B cell (primary cell): ENCODE measurements at regions not wholly inside any gene's neighbourhood (a gene's known extent, or its start where the extent isn't known, plus 50 kb on each side); places are given as distances from the start of the nearest gene placed in this dataset.

ENCODE experiments used
- ATAC-seq: fragments of 200-7000 bp; cut with Tn5 transposase; one replicate; pipeline ENCODE4 v1.10.0; 2021; ENCODE audit warnings: low read depth, mild to moderate bottlenecking, moderate number of reproducible peaks, moderate library complexity
- CTCF ChIA-PET: fragments of 350-600 bp; sonication (Branson Sonifier 250); formaldehyde crosslinking; loops from one replicate; lab custom pipeline; 2021; ENCODE audit warnings: antibody characterized with exemption, inconsistent platforms; lab: Charles Lee
- POLR2A ChIA-PET: fragments of 350-600 bp; sonication (Branson Sonifier 250); formaldehyde crosslinking; loops from one replicate; lab custom pipeline; 2021; ENCODE audit warnings: antibody characterized with exemption; lab: Charles Lee
- DNase-seq: peaks from one replicate; pipeline ENCODE4 v3.0.0; 2013
- H2AFZ ChIP-seq: 2 replicates; pipeline ENCODE4 v1.6.1; 2012; ENCODE audit warnings: mild to moderate bottlenecking, low read depth, low read length; ENCODE audit not compliant: insufficient read depth, poor library complexity, severe bottlenecking
- H3K27ac ChIP-seq, 2 donors: 1 replicate in 1 of 2; 2 replicates in 1 of 2; pipeline ENCODE4 v1.5.1; 2012 to 2013; ENCODE audit warnings: low read length in 2 of 2, mild to moderate bottlenecking in 2 of 2, moderate library complexity in 1 of 2
- H3K27me3 ChIP-seq, 4 experiments: fragments of 200-600 bp in 1 of 4; sonication (generic) in 1 of 4; replicated peaks in 1 of 4; 1 replicate in 2 of 4; 2 replicates in 2 of 4; pipeline versions ENCODE4 v1.6.1 to v1.7.0; 2013 to 2016; ENCODE audit warnings: low read length in 3 of 4, mild to moderate bottlenecking in 2 of 4, mixed read lengths in 1 of 4, moderate library complexity in 1 of 4; ENCODE audit not compliant: insufficient read depth in 4 of 4, control insufficient read depth in 3 of 4; ENCODE audit errors: control extremely low read depth in 1 of 4
- H3K36me3 ChIP-seq, 2 experiments: replicated peaks in 1 of 2; 1 replicate in 1 of 2; 2 replicates in 1 of 2; pipeline versions ENCODE4 v1.6.1 to v1.7.1; 2013; ENCODE audit warnings: low read length in 1 of 2; ENCODE audit not compliant: insufficient read depth in 2 of 2, control insufficient read depth in 1 of 2; ENCODE audit errors: control extremely low read depth in 1 of 2, extremely low read depth in 1 of 2
- H3K4me1 ChIP-seq, 2 donors: fragments of 200-600 bp in 1 of 2; sonication (generic) in 1 of 2; 1 replicate in 1 of 2; 2 replicates in 1 of 2; pipeline versions ENCODE4 v1.5.1 to v1.6.1; 2013 to 2017; ENCODE audit warnings: low read length in 2 of 2; ENCODE audit not compliant: control insufficient read depth in 2 of 2, insufficient read depth in 2 of 2
- H3K4me2 ChIP-seq: replicated peaks from 2 replicates; pipeline ENCODE3; 2012; ENCODE audit warnings: mild to moderate bottlenecking, low read depth, low read length; ENCODE audit not compliant: poor library complexity, severe bottlenecking
- H3K4me3 ChIP-seq, 5 experiments: fragments of 200-600 bp in 1 of 5; sonication (generic) in 1 of 5; 1 replicate in 3 of 5; 2 replicates in 2 of 5; pipeline versions ENCODE4 v1.5.1 to v1.7.0; 2011 to 2016; ENCODE audit warnings: low read length in 4 of 5, mild to moderate bottlenecking in 4 of 5, low read depth in 2 of 5, control low read depth in 1 of 5, moderate library complexity in 1 of 5; ENCODE audit not compliant: insufficient read depth in 1 of 5; ENCODE audit errors: control extremely low read depth in 1 of 5, extremely low read depth in 1 of 5
- H3K79me2 ChIP-seq: fragments of 200-600 bp; sonication (generic); one replicate; pipeline ENCODE4 v1.6.0; 2016; ENCODE audit warnings: low read length; ENCODE audit not compliant: control insufficient read depth, insufficient read depth
- H3K9ac ChIP-seq: fragments of 200-600 bp; sonication (generic); 2 replicates; pipeline ENCODE4 v1.6.1; 2017; ENCODE audit warnings: mild to moderate bottlenecking, low read length, moderate library complexity
- H3K9me3 ChIP-seq, 3 donors: one replicate each; pipeline versions ENCODE4 v1.6.1 to v1.7.1; 2013; ENCODE audit warnings: low read length in 2 of 3; ENCODE audit not compliant: control insufficient read depth in 2 of 3, insufficient read depth in 1 of 3; ENCODE audit errors: control extremely low read depth in 1 of 3
- H4K20me1 ChIP-seq: 2 replicates; pipeline ENCODE4 v1.6.0; 2012; ENCODE audit warnings: mild to moderate bottlenecking, low read length; ENCODE audit not compliant: insufficient read depth, control insufficient read depth, poor library complexity, severe bottlenecking
- H3K27ac Mint-ChIP-seq: one replicate; pipeline ENCODE4 v1.8.0; 2021; ENCODE audit warnings: mixed read lengths
- H3K27me3 Mint-ChIP-seq: one replicate; pipeline ENCODE4 v1.8.0; 2021; ENCODE audit warnings: mixed read lengths
- H3K4me1 Mint-ChIP-seq: one replicate; pipeline ENCODE4 v1.8.0; 2021; ENCODE audit warnings: mixed read lengths
- H3K4me3 Mint-ChIP-seq: one replicate; pipeline ENCODE4 v1.8.0; 2021; ENCODE audit warnings: mixed read lengths
- H3K9me3 Mint-ChIP-seq: one replicate; pipeline ENCODE4 v1.8.0; 2022; ENCODE audit warnings: mixed read lengths; ENCODE audit not compliant: insufficient read depth
- CTCF ChIP-seq: fragments of 200-600 bp; IDR thresholded peaks from one replicate; pipeline ENCODE4 v1.8.0; 2022; ENCODE audit warnings: antibody characterized with exemption, mild to moderate bottlenecking
- EZH2 ChIP-seq: IDR thresholded peaks from 2 replicates; pipeline ENCODE4 v1.6.1; 2012; ENCODE audit warnings: borderline replicate concordance, low read depth, mild to moderate bottlenecking, moderate library complexity, low read length; ENCODE audit not compliant: insufficient read depth, poor library complexity, severe bottlenecking
- WGBS: methylation state at CpG from one replicate; pipeline ENCODE4 v1.1.5; 2013; ENCODE audit warnings: missing lambda C conversion rate; ENCODE audit not compliant: insufficient coverage; 5-methylcytosine and 5-hydroxymethylcytosine counted together
- intact Hi-C: fragments of 100-400 bp; cut with micrococcal nuclease; formaldehyde crosslinking; loops from one replicate; pipeline ENCODE4 v1.10.0; 2022

GRCh38 chr9:31364171-31364570 lies 1020.3 kb upstream of the ACO1 start:
- no peak overlapping the region for H2AFZ ChIP-seq
- no peaks in the 10 kb centered on the region for H3K27me3 Mint-ChIP-seq
- no peak overlapping the region for H3K4me3 ChIP-seq
- intact Hi-C loops, result loop anchor here (10.0 kb wide), 1 partner anchor 59 kb away; no protein-coding TSS in a partner anchor
- no peaks in the 10 kb centered on the region for H4K20me1 ChIP-seq
- H3K36me3 ChIP-seq, result no peaks in the 10 kb centered on the region
- ChIA-PET POLR2A (no interaction called here), CTCF (no interaction called here)
- no peak overlapping the region for H3K4me3 Mint-ChIP-seq
- no peaks in the 10 kb centered on the region for H3K27me3 ChIP-seq
- WGBS, result 100% methylated on average over 2 of the region's 5 CpGs
- no peak overlapping the region for H3K27ac Mint-ChIP-seq
- no peak overlapping the region for H3K27ac ChIP-seq
- ATAC-seq (no peak), DNase-seq (no peak)
- no peaks in the 10 kb centered on the region for H3K9me3 ChIP-seq
- H3K9me3 Mint-ChIP-seq, result no peaks in the 10 kb centered on the region
- H3K79me2 ChIP-seq, result no peaks in the 10 kb centered on the region
- TF ChIP-seq EZH2 (no peak), CTCF (no peak)
- H3K4me1 Mint-ChIP-seq, result no peaks in the 10 kb centered on the region
- H3K9ac ChIP-seq, result no peak overlapping the region
- no peak overlapping the region for H3K4me2 ChIP-seq
- no peaks in the 10 kb centered on the region for H3K4me1 ChIP-seq

- intact Hi-C loops, result no loop called here
- POLR2A ChIA-PET, result no interaction called here
Observed at GRCh38 chr9:31372799-31373587, 1011.5 kb upstream of the ACO1 start.

More at GRCh38 chr9:31372799-31373587, 1011.5 kb upstream of the ACO1 start:
- Histone ChIP-seq H3K4me1 (no peaks in the 10 kb centered on the region), H3K27ac (no peak overlapping the region), H3K9ac (no peak overlapping the region), H3K36me3 (no peaks in the 10 kb centered on the region), H3K4me2 (no peak overlapping the region), H3K27me3 (no peaks in the 10 kb centered on the region), H4K20me1 (no peaks in the 10 kb centered on the region), H3K79me2 (no peaks in the 10 kb centered on the region), H3K9me3 (no peaks in the 10 kb centered on the region), H2AFZ (no peak overlapping the region), H3K4me3 (no peak overlapping the region)
- Mint-ChIP-seq H3K27me3 (no peaks in the 10 kb centered on the region), H3K4me1 (no peaks in the 10 kb centered on the region), H3K4me3 (no peak overlapping the region), H3K9me3 (no peaks in the 10 kb centered on the region), H3K27ac (no peak overlapping the region)
- DNase-seq (no peak), ATAC-seq (no peak)
- WGBS, result no CpG with 5 or more reads among the region's 7 CpGs
- CTCF ChIA-PET, result no interaction called here
- no peak for TF ChIP-seq CTCF
- TF ChIP-seq EZH2, result no peak
